Stimulated activated CD8-positive, alpha-beta memory T cell treated with anti-CD3 and anti-CD28 coated beads, Interleukin-2, amount 100 ng/mL, for 1 hour (primary cell): ENCODE measurements at regions not wholly inside any gene's neighbourhood (a gene's known extent, or its start where the extent isn't known, plus 50 kb on each side); places are given as distances from the start of the nearest gene placed in this dataset.
"Not testable (repeated sequence)": the region's sequence is repeated elsewhere in the genome, so short reads cannot be mapped to it uniquely, and the experiment has no call there.

Experiments used
- DNase-seq, 2 donors: peaks; one replicate each; pipeline ENCODE4 v3.0.0-alpha.2; 2020; ENCODE audit warnings: low read depth in 2 of 2

DNA sequence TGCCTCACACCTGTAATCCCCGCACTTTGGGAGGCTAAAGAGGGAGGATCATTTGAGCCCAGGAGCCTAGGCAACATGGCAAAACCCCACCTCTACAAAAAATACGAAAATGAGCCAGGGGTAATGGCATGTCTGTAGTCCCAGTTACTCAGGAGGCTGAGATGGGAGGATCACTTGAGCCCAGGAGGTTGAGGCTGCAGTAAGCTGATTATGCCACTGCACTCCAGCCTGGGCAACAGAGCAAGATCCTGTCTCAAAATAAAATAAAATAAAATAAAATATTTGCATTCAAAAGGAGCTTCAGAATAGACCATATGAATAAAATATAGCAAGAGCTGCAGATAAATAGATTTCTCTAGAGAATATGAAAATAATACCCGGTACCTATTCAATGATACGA lies 71.5 kb upstream of the ATF7IP2 start:
- DNase-seq = no peak

DNA sequence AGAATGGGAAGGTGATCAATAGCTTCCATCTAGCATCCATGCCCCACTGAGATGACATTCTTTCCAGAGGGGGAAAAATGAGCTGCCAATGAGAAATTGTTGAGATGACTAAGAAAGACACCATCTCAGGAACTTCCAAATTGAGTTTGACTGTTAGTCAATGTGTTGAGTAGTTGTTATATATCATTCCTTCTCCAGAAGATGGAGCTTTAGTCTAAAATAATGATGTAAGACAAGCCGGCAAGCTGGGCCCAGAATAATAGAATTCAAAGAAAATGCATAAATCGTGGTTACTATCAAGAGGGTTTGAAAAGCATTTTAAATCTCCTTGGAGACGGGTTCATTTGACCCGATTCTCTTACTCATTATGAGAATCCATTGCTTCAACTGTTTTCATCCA lies 71.0 kb upstream of the ATF7IP2 start:
- DNase-seq = no peak

DNA sequence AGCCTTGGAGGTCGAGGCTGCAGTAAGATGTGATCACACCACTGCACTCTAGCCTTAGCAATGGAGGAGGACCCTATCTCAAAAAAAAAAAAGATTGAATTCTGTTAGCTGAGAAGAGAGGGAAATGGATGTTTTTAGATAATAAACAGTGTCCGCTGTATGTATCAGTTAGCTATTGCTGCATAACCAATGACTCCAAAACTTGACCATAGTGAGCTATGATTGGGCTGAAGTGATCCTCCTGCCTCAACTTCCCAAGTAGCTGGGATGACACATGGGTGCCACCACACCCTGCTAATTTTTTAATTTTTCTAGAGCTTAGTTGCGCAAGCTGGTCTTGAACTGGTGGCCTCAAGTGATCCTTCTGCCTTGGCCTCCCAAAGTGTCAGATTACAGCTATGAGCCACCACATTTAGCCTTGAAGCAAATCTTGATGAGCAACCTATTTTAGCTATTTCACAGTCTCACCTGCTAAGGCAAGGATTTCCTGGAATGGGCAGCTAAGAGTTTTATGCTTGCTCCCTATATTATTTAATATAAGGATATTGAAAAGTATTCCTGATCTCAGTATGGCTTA lies 68.3 kb upstream of the ATF7IP2 start:
- no peak for DNase-seq

DNA sequence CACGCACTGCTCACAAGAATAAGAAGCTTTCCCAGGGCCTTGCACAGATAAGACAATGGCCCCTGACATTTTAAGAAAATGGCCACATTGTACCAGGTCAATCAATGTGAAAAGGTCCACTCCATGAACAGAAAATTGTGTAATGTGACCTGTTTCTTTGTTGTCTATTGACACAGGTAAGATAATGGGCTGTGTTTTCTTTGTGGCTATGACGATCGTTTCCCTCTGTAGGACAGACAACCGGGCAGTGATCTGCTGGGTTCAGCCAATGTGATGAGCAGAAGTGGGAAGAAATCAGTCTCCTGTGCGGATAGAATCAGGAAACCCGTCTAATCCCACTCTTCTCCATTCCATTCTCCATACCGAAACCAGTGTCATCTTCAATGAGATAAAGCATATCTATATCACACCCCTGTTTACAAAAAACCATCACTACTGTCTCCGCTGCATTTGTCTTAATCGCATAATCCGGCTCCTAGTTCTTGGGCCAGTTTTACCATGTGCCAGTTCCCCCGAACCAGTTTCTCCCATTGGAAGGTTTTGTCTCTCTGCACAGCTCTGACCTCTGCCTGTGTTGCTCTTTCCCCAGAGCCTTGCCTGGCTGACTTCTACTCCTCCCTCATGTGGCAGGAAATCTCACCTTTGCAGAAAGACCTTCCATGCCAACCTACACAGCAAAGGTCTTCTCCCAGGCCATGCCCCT lies 66.9 kb upstream of the ATF7IP2 start:
- DNase-seq = no peak

DNA sequence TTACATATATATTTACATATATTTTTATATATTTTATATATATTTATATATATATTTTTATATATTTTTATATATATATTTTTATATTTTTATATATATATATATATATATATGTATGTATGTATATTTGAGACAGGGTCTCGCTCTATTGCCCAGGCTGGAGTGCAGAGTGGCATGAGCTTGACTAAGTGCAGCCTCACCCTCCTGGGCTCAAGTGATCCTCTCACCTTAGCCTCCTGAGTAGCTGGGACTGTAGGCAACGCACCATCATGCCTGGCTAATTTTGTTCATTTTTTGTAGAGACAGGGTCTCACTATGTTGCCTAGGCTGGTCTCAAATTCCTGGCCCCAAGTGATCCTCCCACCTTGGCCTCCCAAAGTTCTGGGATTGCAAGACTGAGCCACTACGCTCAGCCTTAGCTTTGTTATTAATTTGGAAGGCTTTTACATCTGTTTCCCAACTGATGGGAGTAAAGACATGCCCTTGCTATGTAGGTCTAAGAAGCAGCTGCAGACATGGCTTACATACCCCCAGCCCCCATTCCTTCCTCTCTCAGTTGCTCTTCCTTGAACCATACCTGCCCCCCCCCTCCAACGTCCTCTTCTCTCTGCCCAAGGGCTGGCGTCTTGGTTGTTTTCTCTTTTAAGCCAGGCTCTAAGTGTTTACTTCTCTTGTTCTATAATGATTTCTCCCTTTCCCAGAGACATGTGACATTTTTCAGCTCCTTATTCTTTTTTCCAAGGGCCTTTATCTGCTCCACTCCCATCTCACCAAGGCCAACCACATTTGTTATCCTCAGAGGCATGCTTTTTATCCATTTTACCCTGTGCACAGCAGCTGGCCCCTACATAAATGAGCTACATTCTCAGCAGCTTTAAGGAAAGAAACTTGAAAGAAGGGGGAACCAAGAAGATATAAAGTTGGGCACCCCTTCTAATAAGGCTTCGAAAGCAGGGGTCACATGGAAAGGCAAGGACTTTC lies 64.2 kb upstream of the ATF7IP2 start:
- DNase-seq = no peak

DNA sequence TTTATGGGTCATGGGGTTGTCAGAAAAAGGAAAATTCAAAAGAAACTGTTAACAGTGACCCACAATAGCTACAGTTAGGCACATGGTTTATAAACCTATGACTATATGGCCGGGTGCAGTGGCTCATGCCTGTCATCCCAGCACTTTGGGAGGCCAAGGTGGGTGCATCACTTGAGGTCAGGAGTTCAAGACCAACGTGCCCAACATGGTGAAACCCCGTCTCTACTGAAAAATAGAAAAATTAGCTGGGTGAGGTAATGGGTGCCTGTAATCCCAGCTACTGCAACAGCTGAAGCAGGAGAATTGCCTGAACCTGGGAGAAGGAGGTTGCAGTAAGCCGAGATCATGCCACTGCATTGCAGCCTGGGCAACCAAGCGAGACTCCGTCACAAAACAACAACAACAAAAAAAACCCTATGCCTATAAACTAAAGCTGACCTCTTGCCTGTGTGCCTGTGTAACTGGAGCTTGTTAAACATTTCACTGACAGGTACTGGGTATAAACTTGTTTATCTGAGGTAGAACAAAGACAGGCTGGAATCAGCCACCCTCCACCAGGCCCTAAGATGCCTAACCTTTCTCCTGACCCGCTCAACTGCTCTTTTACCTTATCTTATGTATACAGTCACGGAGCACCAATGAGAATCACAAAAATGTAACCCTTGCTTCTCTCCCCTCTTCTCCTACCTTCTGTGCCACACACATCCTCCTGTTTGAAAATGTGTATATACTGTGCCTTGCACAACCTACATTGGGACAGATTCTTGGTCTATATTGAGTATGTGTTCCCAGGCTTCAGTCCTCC lies 62.9 kb upstream of the ATF7IP2 start:
- DNase-seq = no peak

DNA sequence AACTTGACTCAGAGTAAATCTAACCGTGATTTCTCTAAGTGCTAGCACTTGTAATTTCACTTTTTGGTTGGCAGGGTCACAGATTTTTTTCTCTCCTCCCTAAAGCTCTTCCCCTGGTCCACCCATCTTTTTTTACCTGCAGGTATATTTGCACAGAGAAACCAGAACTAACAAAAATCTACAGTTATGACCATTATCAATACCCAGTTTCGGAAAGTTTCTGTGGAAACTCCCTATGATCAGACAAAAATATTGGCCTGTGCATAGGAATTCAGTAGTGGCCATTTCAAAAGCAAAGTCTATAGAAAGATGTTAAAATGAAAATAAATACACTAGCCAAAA lies 62.4 kb upstream of the ATF7IP2 start:
- no peak for DNase-seq

DNA sequence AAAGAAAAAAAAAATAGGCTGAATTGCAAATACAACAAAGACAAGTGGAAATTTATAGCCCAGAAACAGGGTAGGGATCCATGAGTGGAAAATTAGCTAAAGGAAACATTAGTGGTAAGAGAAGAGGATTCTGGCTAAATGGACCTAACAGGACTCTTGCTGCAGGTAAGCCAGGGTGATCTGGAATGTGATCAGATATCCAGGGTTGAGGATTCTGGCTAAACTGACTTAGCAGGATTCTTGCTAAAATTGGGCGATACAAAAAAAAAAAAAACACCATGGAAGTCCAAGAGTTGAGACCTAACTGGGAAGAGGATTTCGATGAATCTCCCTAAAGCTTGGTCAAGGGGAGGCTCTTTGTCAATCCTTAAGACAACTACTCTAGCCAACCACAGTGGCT lies 61.7 kb upstream of the ATF7IP2 start:
- DNase-seq = no peak

DNA sequence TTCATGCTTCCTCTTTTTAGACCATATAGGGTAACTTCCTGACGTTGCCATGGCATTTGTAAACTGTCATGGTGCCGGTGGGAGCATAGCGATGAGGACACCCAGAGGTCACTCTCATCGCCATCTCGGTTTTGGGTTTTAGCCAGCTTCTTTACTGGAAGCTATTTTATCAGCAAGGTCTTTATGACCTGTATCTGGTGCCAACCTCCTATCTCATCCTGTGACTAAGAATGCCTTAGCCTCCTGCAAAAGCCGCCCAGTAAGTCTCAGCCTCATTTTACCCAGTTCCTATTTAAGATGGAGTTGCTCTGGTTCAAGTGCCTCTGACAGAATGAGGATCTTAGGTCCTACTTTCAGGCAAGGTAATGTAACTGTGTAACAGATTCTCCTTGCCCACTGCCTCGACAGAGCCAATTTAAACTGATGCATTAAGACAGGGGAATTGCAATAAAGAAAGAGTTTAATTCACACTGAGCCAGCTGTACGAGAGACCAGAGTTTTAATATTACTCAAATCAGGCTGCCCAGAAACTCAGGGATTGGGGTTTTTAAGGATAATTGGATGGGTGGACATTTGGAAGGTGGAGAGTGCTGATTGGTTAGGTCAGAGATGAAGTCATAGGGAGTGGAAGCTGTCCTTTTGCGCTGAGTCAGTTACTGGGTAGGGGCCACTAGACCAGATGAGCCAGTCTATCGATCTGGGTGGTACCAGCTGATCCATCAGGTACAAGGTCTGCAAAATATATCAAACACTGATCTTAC lies 59.9 kb upstream of the ATF7IP2 start:
- DNase-seq = no peak

DNA sequence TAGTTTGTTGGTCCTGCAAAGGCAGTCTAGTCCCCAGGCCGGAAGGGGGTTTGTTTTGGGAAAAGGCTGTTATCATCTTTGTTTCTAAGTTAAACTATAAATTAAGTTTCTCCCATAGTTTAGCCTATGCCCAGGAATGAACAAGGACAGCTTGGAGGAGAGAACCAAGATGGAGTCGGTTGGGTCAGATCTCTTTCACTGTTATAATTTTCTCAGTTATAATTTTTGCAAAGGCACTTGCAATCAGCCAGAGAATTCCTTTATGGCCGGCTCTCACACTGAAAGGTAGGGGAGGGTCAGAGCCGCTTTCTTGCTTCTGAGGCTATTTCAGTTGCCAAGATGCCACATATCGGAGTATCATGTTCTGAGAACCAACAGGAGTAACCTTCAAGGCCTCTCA lies 59.2 kb upstream of the ATF7IP2 start:
- no peak for DNase-seq

DNA sequence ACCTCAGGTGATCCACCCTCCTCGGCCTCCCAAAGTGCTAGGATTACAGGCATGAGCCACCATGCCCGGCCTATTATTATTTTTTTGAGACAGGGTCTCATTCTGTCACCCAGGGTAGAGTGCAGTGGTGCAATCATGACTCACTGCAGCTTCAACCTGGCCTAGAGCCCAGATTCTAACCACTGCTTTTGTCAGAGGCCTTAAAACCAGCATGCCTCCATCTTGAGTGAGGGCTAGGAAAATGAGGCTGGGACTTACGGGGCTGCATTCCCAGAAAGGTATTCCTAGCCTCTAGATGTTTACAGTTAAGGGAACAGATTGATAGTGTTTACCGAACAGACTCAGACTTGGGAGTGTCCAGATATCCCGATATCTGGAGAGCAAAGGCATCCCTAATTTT lies 57.6 kb upstream of the ATF7IP2 start:
- DNase-seq = not testable (repeated sequence)

DNA sequence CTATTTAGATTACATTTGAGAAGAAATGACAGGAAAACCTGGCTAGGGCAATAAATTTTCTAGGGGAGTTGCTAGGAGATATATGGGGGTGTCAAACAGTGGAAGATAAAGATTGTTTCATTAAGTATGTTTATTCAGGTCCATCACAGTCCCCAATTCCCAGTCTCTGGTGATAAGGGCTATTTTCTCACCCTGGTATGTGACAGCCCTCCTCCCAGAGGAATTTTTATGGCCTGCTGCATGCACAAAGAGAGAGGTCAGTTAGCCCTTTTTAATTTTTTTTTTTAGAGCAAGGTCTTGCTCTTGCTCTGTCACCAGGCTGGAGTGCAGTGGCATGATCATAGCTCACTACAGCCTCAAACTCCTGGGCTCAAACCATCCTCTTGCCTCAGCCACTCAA lies 53.6 kb upstream of the ATF7IP2 start:
- no peak for DNase-seq

DNA sequence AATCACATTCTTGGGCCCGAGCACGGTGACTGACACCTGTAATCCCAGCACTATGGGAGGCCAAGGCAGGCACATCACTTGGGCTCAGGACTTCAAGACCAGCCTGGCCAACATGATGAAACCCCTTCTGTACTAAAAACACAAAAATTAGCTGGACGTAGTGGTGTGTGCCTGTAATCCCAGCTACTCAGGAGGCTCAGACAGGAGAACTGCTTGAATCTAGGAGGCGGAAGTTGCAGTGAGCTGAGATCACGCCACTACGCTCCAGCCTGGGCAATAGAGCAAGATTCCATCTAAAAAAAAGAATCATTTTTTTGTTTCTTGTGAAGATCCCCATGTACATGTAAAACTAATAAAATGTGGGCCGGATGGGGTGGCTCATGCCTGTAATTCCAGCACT lies 53.1 kb upstream of the ATF7IP2 start:
- DNase-seq = no peak

DNA sequence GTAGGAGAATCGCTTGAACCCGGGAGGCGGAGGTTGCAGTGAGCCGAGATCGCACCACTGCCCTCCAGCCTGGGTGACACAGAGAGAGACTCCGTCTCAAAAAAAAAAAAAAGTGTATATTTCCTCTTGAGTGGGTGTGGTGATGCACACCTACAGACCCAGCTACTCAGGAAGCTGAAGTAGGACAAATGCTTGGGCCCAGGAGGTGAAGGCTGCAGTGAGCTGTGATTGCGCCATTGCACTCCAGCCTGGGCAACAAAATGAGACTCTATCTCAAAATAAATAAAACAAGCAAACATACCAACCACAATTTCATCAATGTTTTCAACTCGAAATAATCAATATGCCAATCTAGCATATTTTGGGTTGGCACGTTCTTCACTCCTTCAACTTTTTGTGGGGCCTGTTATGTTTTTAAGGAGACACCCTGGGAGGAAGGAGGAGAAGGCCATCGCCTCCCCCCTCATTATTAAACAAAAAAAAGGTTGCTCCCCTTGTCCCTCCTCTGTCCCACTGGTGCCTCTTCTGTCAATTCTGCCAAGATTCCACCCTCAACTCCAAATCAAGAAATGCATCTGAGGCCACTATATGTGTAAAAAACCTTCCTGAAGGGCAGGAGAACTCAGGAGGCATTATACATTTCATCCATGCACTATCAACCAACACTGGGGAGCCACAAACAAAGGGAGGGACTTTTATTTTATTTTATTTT lies 52.4 kb upstream of the ATF7IP2 start:
- DNase-seq = no peak

DNA sequence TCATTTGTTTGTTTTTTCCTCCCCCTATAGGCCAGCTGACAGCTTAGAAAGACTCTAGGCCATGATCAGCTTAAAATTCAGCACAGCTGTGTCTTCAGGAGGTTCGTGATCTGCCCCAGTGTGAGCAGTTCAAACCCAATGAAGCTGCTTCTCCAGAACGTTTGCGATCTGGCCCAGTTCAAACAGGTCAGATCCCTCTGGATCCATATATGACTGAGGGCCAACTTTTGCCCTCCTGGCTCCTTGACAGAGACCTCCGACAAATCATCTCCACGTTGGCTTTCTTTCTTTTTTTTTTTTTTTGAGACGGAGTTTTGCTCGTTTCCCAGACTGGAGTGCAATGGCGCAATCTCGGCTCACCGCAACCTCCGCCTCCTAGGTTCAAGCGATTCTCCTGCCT lies 50.2 kb upstream of the ATF7IP2 start:
- DNase-seq = no peak
